Coronary artery (tissue), 2 donors: ENCODE measurements at regions not wholly inside any gene's neighbourhood (a gene's known extent, or its start where the extent isn't known, plus 50 kb on each side); places are given as distances from the start of the nearest gene placed in this dataset.

Experiments used
- DNase-seq: peaks from one replicate; pipeline ENCODE4 v3.0.0-alpha.2; 2017; ENCODE audit warnings: low spot score
- H3K27ac ChIP-seq, 2 donors: fragments of 200-600 bp; sonication (generic); one replicate each; pipeline ENCODE4 v1.5.1; 2016 to 2019
- H3K4me3 ChIP-seq: fragments of 200-600 bp; sonication (generic); 2 replicates; pipeline ENCODE4 v1.5.1; 2016; ENCODE audit warnings: mild to moderate bottlenecking, moderate library complexity
- TF ChIP-seq, protein P1 (sequence below): fragments of 200-600 bp; sonication (generic); IDR thresholded peaks from one replicate; pipeline ENCODE4 v1.5.1; 2019; ENCODE audit warnings: antibody characterized with exemption

DNA sequence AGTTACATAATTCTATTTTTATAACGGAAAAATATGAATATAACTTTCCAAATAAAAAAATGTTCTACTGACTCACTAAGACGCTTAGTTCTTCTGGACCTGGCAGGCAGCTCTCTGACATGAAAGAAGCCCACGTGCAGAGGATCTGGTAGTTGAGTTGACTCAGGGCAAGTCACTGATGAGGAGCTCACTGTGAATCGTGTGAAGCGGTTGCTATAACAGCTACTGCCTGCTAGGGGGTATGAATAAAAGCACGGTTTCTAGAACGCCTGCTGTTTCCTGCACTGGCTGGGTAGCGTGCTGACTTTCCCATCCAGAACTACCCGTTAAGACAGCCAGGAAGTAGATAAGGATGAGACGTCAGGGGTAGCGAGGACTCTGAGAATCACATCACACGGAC, 54.7 kb upstream of the WASF3 start:
- TF ChIP-seq, protein P1, sequence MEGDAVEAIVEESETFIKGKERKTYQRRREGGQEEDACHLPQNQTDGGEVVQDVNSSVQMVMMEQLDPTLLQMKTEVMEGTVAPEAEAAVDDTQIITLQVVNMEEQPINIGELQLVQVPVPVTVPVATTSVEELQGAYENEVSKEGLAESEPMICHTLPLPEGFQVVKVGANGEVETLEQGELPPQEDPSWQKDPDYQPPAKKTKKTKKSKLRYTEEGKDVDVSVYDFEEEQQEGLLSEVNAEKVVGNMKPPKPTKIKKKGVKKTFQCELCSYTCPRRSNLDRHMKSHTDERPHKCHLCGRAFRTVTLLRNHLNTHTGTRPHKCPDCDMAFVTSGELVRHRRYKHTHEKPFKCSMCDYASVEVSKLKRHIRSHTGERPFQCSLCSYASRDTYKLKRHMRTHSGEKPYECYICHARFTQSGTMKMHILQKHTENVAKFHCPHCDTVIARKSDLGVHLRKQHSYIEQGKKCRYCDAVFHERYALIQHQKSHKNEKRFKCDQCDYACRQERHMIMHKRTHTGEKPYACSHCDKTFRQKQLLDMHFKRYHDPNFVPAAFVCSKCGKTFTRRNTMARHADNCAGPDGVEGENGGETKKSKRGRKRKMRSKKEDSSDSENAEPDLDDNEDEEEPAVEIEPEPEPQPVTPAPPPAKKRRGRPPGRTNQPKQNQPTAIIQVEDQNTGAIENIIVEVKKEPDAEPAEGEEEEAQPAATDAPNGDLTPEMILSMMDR, result no peak
- Histone ChIP-seq H3K27ac (no peak overlapping the region), H3K4me3 (no peak overlapping the region)
- DNase-seq, result no peak

DNA sequence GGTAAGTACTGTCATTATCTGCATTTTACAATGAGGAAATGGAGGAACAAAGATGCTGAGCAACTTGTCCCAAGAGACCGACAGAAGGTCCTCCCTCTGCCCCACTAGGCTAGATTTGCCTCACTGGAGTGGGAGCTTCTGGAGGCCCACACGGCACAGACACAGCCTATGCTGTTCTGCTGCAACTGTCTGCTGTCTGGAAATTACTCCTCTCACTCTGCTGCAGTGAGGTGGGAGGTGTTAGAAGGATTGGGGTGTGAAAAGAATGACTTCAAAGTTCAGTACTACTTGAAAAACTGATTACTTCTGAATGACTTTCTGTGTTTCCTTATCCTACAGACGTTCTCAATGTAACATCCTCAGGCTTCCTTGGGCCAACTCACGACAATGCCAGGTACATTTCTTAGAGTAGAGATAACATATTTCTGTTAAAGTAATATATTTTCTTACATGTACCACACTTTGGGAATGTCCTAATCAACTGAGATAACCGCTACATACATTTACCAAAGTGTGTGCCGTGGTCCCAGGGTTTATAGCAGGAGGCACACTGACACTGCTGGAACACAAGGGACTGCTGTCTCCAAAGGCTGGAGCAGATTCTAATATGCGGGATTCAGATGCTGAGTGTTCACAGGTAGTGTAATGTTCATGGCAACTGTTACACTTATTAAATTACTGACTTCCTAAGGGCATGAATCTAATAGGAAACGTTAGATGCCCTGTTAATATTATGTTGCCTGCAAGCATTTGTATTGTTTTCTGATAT, 53.5 kb upstream of the WASF3 start:
- no peak overlapping the region for H3K4me3 ChIP-seq
- TF ChIP-seq, protein P1, result no peak
- DNase-seq, result no peak
- no peak overlapping the region for H3K27ac ChIP-seq
